B cell (primary cell): ENCODE measurements at regions not wholly inside any gene's neighbourhood (a gene's known extent, or its start where the extent isn't known, plus 50 kb on each side); places are given as distances from the start of the nearest gene placed in this dataset.

ENCODE experiments used
- ATAC-seq: fragments of 200-7000 bp; cut with Tn5 transposase; one replicate; pipeline ENCODE4 v1.10.0; 2021; ENCODE audit warnings: low read depth, mild to moderate bottlenecking, moderate number of reproducible peaks, moderate library complexity
- CTCF ChIA-PET: fragments of 350-600 bp; sonication (Branson Sonifier 250); formaldehyde crosslinking; loops from one replicate; lab custom pipeline; 2021; ENCODE audit warnings: antibody characterized with exemption, inconsistent platforms; lab: Charles Lee
- POLR2A ChIA-PET: fragments of 350-600 bp; sonication (Branson Sonifier 250); formaldehyde crosslinking; loops from one replicate; lab custom pipeline; 2021; ENCODE audit warnings: antibody characterized with exemption; lab: Charles Lee
- DNase-seq: peaks from one replicate; pipeline ENCODE4 v3.0.0; 2013
- H2AFZ ChIP-seq: 2 replicates; pipeline ENCODE4 v1.6.1; 2012; ENCODE audit warnings: mild to moderate bottlenecking, low read depth, low read length; ENCODE audit not compliant: insufficient read depth, poor library complexity, severe bottlenecking
- H3K27ac ChIP-seq, 2 donors: 1 replicate in 1 of 2; 2 replicates in 1 of 2; pipeline ENCODE4 v1.5.1; 2012 to 2013; ENCODE audit warnings: low read length in 2 of 2, mild to moderate bottlenecking in 2 of 2, moderate library complexity in 1 of 2
- H3K27me3 ChIP-seq, 4 experiments: fragments of 200-600 bp in 1 of 4; sonication (generic) in 1 of 4; replicated peaks in 1 of 4; 1 replicate in 2 of 4; 2 replicates in 2 of 4; pipeline versions ENCODE4 v1.6.1 to v1.7.0; 2013 to 2016; ENCODE audit warnings: low read length in 3 of 4, mild to moderate bottlenecking in 2 of 4, mixed read lengths in 1 of 4, moderate library complexity in 1 of 4; ENCODE audit not compliant: insufficient read depth in 4 of 4, control insufficient read depth in 3 of 4; ENCODE audit errors: control extremely low read depth in 1 of 4
- H3K36me3 ChIP-seq, 2 experiments: replicated peaks in 1 of 2; 1 replicate in 1 of 2; 2 replicates in 1 of 2; pipeline versions ENCODE4 v1.6.1 to v1.7.1; 2013; ENCODE audit warnings: low read length in 1 of 2; ENCODE audit not compliant: insufficient read depth in 2 of 2, control insufficient read depth in 1 of 2; ENCODE audit errors: control extremely low read depth in 1 of 2, extremely low read depth in 1 of 2
- H3K4me1 ChIP-seq, 2 donors: fragments of 200-600 bp in 1 of 2; sonication (generic) in 1 of 2; 1 replicate in 1 of 2; 2 replicates in 1 of 2; pipeline versions ENCODE4 v1.5.1 to v1.6.1; 2013 to 2017; ENCODE audit warnings: low read length in 2 of 2; ENCODE audit not compliant: control insufficient read depth in 2 of 2, insufficient read depth in 2 of 2
- H3K4me2 ChIP-seq: replicated peaks from 2 replicates; pipeline ENCODE3; 2012; ENCODE audit warnings: mild to moderate bottlenecking, low read depth, low read length; ENCODE audit not compliant: poor library complexity, severe bottlenecking
- H3K4me3 ChIP-seq, 5 experiments: fragments of 200-600 bp in 1 of 5; sonication (generic) in 1 of 5; 1 replicate in 3 of 5; 2 replicates in 2 of 5; pipeline versions ENCODE4 v1.5.1 to v1.7.0; 2011 to 2016; ENCODE audit warnings: low read length in 4 of 5, mild to moderate bottlenecking in 4 of 5, low read depth in 2 of 5, control low read depth in 1 of 5, moderate library complexity in 1 of 5; ENCODE audit not compliant: insufficient read depth in 1 of 5; ENCODE audit errors: control extremely low read depth in 1 of 5, extremely low read depth in 1 of 5
- H3K79me2 ChIP-seq: fragments of 200-600 bp; sonication (generic); one replicate; pipeline ENCODE4 v1.6.0; 2016; ENCODE audit warnings: low read length; ENCODE audit not compliant: control insufficient read depth, insufficient read depth
- H3K9ac ChIP-seq: fragments of 200-600 bp; sonication (generic); 2 replicates; pipeline ENCODE4 v1.6.1; 2017; ENCODE audit warnings: mild to moderate bottlenecking, low read length, moderate library complexity
- H3K9me3 ChIP-seq, 3 donors: one replicate each; pipeline versions ENCODE4 v1.6.1 to v1.7.1; 2013; ENCODE audit warnings: low read length in 2 of 3; ENCODE audit not compliant: control insufficient read depth in 2 of 3, insufficient read depth in 1 of 3; ENCODE audit errors: control extremely low read depth in 1 of 3
- H4K20me1 ChIP-seq: 2 replicates; pipeline ENCODE4 v1.6.0; 2012; ENCODE audit warnings: mild to moderate bottlenecking, low read length; ENCODE audit not compliant: insufficient read depth, control insufficient read depth, poor library complexity, severe bottlenecking
- H3K27ac Mint-ChIP-seq: one replicate; pipeline ENCODE4 v1.8.0; 2021; ENCODE audit warnings: mixed read lengths
- H3K27me3 Mint-ChIP-seq: one replicate; pipeline ENCODE4 v1.8.0; 2021; ENCODE audit warnings: mixed read lengths
- H3K4me1 Mint-ChIP-seq: one replicate; pipeline ENCODE4 v1.8.0; 2021; ENCODE audit warnings: mixed read lengths
- H3K4me3 Mint-ChIP-seq: one replicate; pipeline ENCODE4 v1.8.0; 2021; ENCODE audit warnings: mixed read lengths
- H3K9me3 Mint-ChIP-seq: one replicate; pipeline ENCODE4 v1.8.0; 2022; ENCODE audit warnings: mixed read lengths; ENCODE audit not compliant: insufficient read depth
- CTCF ChIP-seq: fragments of 200-600 bp; IDR thresholded peaks from one replicate; pipeline ENCODE4 v1.8.0; 2022; ENCODE audit warnings: antibody characterized with exemption, mild to moderate bottlenecking
- EZH2 ChIP-seq: IDR thresholded peaks from 2 replicates; pipeline ENCODE4 v1.6.1; 2012; ENCODE audit warnings: borderline replicate concordance, low read depth, mild to moderate bottlenecking, moderate library complexity, low read length; ENCODE audit not compliant: insufficient read depth, poor library complexity, severe bottlenecking
- WGBS: methylation state at CpG from one replicate; pipeline ENCODE4 v1.1.5; 2013; ENCODE audit warnings: missing lambda C conversion rate; ENCODE audit not compliant: insufficient coverage; 5-methylcytosine and 5-hydroxymethylcytosine counted together
- intact Hi-C: fragments of 100-400 bp; cut with micrococcal nuclease; formaldehyde crosslinking; loops from one replicate; pipeline ENCODE4 v1.10.0; 2022

- Histone ChIP-seq H2AFZ (no peak overlapping the region), H4K20me1 (no peaks in the 10 kb centered on the region), H3K27ac (no peak overlapping the region), H3K9ac (no peak overlapping the region), H3K9me3 (no peaks in the 10 kb centered on the region), H3K4me3 (no peak overlapping the region), H3K4me2 (no peak overlapping the region), H3K36me3 (no peaks in the 10 kb centered on the region), H3K27me3 (peaks cover 0 to 16% (median 5%) of the 10 kb centered on the region in 4 experiments), H3K79me2 (no peaks in the 10 kb centered on the region), H3K4me1 (no peaks in the 10 kb centered on the region)
- TF ChIP-seq CTCF (no peak), EZH2 (no peak)
- Mint-ChIP-seq H3K4me3 (no peak overlapping the region), H3K4me1 (no peaks in the 10 kb centered on the region), H3K27me3 (peaks cover 41% of the 10 kb centered on the region), H3K27ac (no peak overlapping the region), H3K9me3 (no peaks in the 10 kb centered on the region)
- ChIA-PET CTCF (no interaction called here), POLR2A (no interaction called here)
- no peak for ATAC-seq
- 96% methylated on average over 2 of the region's 4 CpGs for WGBS
- no peak for DNase-seq
- intact Hi-C loops, result no loop called here
These were observed 335.3 kb downstream of the DIRAS2 start for GRCh38 chr9:90307167-90307833.

GRCh38 chr9:90307891-90308290 is 334.7 kb downstream of the DIRAS2 start:
- no peak for DNase-seq
- no peak for TF ChIP-seq CTCF
- TF ChIP-seq EZH2, result no peak
- no peak overlapping the region for H3K9ac ChIP-seq
- H3K4me1 Mint-ChIP-seq, result no peaks in the 10 kb centered on the region
- CTCF ChIA-PET, result interaction anchor here (1.1 kb wide), 1 partner anchor 9 kb away, joined by 3 read pairs; no protein-coding TSS in a partner anchor
- H3K27me3 ChIP-seq, result peaks cover 0 to 16% (median 4%) of the 10 kb centered on the region in 4 experiments
- no peaks in the 10 kb centered on the region for H3K4me1 ChIP-seq
- H2AFZ ChIP-seq, result no peak overlapping the region
- no peak for ATAC-seq
- intact Hi-C loops, result no loop called here
- no peaks in the 10 kb centered on the region for H4K20me1 ChIP-seq
- H3K27ac ChIP-seq, result no peak overlapping the region
- no peaks in the 10 kb centered on the region for H3K9me3 Mint-ChIP-seq
- peaks cover 41% of the 10 kb centered on the region for H3K27me3 Mint-ChIP-seq
- no peaks in the 10 kb centered on the region for H3K9me3 ChIP-seq
- H3K4me3 Mint-ChIP-seq, result no peak overlapping the region
- no CpG with 5 or more reads among the region's 4 CpGs for WGBS
- no peak overlapping the region for H3K4me3 ChIP-seq
- no peaks in the 10 kb centered on the region for H3K36me3 ChIP-seq
- POLR2A ChIA-PET, result no interaction called here
- H3K27ac Mint-ChIP-seq, result no peak overlapping the region
- no peak overlapping the region for H3K4me2 ChIP-seq
- no peaks in the 10 kb centered on the region for H3K79me2 ChIP-seq
